ENCODE measurements at regions not wholly inside any gene's neighbourhood (a gene's known extent, or its start where the extent isn't known, plus 50 kb on each side); places are given as distances from the start of the nearest gene placed in this dataset.

- TF ChIP-seq, protein P1, sequence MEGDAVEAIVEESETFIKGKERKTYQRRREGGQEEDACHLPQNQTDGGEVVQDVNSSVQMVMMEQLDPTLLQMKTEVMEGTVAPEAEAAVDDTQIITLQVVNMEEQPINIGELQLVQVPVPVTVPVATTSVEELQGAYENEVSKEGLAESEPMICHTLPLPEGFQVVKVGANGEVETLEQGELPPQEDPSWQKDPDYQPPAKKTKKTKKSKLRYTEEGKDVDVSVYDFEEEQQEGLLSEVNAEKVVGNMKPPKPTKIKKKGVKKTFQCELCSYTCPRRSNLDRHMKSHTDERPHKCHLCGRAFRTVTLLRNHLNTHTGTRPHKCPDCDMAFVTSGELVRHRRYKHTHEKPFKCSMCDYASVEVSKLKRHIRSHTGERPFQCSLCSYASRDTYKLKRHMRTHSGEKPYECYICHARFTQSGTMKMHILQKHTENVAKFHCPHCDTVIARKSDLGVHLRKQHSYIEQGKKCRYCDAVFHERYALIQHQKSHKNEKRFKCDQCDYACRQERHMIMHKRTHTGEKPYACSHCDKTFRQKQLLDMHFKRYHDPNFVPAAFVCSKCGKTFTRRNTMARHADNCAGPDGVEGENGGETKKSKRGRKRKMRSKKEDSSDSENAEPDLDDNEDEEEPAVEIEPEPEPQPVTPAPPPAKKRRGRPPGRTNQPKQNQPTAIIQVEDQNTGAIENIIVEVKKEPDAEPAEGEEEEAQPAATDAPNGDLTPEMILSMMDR (IDR thresholded peaks at IDR 0.05; ENCODE audit: low read depth, low read length) = no peak
- no peak for TF ChIP-seq EZH2phosphoT487 (IDR thresholded peaks at IDR 0.05; ENCODE audit: low read depth)
These were observed 1144.2 kb downstream of the EPHA7 start for GRCh38 chr6:92275150-92275549.

Data from OCI-LY3 (cell line).